ENCODE measurements at regions not wholly inside any gene's neighbourhood (a gene's known extent, or its start where the extent isn't known, plus 50 kb on each side); places are given as distances from the start of the nearest gene placed in this dataset.
"Not testable (repeated sequence)": the region's sequence is repeated elsewhere in the genome, so short reads cannot be mapped to it uniquely, and the experiment has no call there.

- not testable (repeated sequence) for TF ChIP-seq CTCF (conservative IDR thresholded peaks at IDR 0.05; ENCODE audit: low read length); EZH2phosphoT487 (IDR thresholded peaks at IDR 0.05; ENCODE audit: borderline replicate concordance, low read depth, low read length)
Measured at GRCh38 chr21:10457765-10458164, 63.6 kb upstream of the TPTE start.

Data from OCI-LY7 (cell line).